ENCODE measurements at regions not wholly inside any gene's neighbourhood (a gene's known extent, or its start where the extent isn't known, plus 50 kb on each side); places are given as distances from the start of the nearest gene placed in this dataset.

- no peak for TF ChIP-seq GATA3 (IDR thresholded peaks at IDR 0.05; ENCODE audit: low read depth, low read length)
- no peak for TF ChIP-seq GATA2 (IDR thresholded peaks at IDR 0.05; ENCODE audit: low read depth, low read length)
Observed at GRCh38 chr6:9896806-9897205, 518.1 kb downstream of the TFAP2A start.

Measured in SH-SY5Y (cell line).